ENCODE measurements at regions not wholly inside any gene's neighbourhood (a gene's known extent, or its start where the extent isn't known, plus 50 kb on each side); places are given as distances from the start of the nearest gene placed in this dataset.

DNA sequence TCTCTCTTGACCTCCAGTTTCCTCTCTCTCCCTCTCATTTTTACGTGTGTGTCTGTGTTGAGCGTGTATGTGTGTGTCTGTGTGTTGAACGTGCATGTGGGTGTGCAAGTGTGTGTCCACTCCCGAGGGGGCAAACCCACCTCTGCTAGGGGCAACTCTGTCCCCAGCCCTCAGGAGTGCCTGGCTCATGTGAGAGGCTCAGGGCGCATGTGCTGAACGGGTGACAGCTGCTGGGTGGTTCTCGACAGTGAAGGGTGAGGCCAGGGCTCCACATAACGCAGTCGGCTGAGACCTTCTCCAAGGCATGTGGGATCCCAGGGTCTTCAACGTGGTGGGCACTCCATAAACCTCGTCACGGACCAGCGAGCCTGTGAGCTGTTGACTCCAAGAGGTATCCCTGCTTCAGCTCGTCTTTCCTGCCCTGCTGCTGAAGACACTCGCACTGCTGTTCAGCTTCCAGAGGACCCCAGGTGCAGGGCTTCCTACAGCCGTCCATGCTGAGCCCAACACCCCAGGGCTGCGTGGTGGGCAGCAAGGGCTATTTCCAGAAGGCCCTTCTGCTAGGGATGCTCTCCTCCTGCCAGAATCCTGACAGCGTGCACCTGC, 361.6 kb upstream of the SHH start:
- no peak overlapping the region for H3K27ac Mint-ChIP-seq
- no peaks in the 10 kb centered on the region for H3K9me3 Mint-ChIP-seq (ENCODE audit: low read depth)
- CTCF ChIA-PET: no interaction called here
- H3K4me1 Mint-ChIP-seq: no peaks in the 10 kb centered on the region
- H3K4me3 Mint-ChIP-seq: no peak overlapping the region
- ATAC-seq (no peak), DNase-seq (no peak)
- no peaks in the 10 kb centered on the region for H3K27me3 Mint-ChIP-seq
- no peaks in the 10 kb centered on the region for H3K36me3 Mint-ChIP-seq

DNA sequence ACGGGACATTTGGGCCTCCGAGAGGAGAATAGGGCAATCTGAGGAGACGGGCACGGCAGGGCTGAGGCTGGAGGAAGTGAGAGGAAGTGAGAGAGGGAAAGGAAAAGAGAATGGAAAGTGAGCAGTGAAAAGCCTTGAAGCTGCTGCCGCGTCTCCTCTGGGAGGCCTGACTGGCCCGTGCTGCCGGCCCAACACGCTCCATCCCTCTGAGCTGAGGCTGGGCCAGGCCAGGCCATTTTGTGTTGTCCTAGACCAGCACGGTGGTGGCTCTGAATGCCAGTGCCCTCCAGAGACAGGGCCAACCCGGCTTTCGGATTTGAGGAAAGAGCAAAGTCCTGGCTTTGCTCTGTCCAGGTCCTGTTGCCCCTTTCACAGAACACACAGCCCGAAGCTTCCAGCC, 361.1 kb upstream of the SHH start:
- Mint-ChIP-seq H3K27me3 (no peaks in the 10 kb centered on the region), H3K36me3 (no peaks in the 10 kb centered on the region), H3K9me3 (ENCODE audit: low read depth) (no peaks in the 10 kb centered on the region), H3K27ac (no peak overlapping the region), H3K4me1 (no peaks in the 10 kb centered on the region), H3K4me3 (no peak overlapping the region)
- DNase-seq: no peak
- CTCF ChIA-PET: no interaction called here
- no peak for ATAC-seq

DNA sequence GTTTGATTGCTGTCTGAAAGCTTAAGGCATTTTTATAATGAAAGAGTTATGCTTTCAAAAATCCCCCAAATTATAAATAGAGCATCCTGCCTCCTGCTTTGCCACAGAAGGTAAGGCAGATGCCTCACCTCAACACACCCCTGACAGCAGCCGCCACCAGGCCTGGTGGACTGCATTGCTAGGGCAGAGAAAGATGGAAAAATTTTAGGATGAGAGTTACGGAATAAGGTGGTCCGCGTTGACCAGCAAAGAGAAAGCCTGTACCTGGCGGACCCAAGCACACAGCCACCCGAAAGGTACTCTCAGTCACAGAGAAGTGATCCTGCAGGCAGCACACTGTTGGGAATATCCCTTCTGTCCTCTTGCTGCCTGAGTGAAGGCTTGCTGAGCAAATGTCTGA, 360.4 kb upstream of the SHH start:
- no peak for DNase-seq
- ATAC-seq: no peak
- Mint-ChIP-seq H3K4me1 (no peaks in the 10 kb centered on the region), H3K9me3 (ENCODE audit: low read depth) (no peaks in the 10 kb centered on the region), H3K27me3 (no peaks in the 10 kb centered on the region), H3K27ac (no peak overlapping the region), H3K36me3 (no peaks in the 10 kb centered on the region), H3K4me3 (no peak overlapping the region)
- CTCF ChIA-PET: no interaction called here

DNA sequence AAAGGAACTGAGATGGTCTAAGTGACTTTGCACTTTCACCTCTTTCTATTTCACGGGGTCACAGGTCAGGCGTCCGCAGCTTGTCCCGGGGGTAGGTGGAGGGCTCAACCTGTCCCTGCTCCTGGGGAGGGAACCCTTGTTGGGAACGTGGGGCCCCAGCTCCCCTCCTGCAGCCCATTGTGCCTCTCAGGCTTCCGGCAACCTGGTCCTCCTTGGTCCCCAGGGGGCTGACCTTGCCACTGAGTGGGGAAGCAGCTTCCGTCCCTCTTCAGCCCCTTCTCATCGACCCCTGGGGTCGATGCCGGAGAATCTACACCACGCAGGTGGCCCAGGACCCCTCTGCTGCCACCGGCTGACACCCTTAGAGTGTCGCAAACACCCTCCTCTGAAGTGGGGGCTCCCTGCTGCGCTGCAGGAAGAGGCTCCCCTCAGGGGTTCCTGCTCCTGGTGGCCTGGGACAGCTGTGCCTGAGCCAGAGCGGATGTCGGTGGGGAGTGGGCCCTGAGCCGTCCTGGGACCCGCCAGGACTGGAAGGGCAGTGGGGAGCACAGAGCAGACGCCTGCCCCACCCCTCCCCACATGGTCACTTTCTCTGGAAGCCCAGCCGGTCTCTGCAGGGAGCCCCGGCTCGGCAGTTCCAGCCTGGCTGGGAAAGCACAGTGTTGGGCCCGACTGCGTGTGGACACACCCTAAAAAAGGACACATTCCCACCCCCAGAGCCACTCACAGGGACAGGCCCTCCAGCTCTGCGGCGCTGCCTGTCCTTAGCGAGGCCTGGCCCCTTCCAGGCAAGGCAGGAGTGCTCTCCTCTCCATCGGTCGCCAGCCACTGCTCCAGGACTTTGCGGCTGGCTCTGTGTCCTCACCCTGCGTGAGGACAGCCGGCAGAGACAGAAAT, 357.5 kb upstream of the SHH start:
- H3K36me3 Mint-ChIP-seq: no peaks in the 10 kb centered on the region
- no peaks in the 10 kb centered on the region for H3K9me3 Mint-ChIP-seq (ENCODE audit: low read depth)
- no peaks in the 10 kb centered on the region for H3K4me1 Mint-ChIP-seq
- H3K27ac Mint-ChIP-seq: no peak overlapping the region
- CTCF ChIA-PET: no interaction called here
- DNase-seq (peak; percentile 15), ATAC-seq (no peak)
- H3K27me3 Mint-ChIP-seq: no peaks in the 10 kb centered on the region
- no peak overlapping the region for H3K4me3 Mint-ChIP-seq

DNA sequence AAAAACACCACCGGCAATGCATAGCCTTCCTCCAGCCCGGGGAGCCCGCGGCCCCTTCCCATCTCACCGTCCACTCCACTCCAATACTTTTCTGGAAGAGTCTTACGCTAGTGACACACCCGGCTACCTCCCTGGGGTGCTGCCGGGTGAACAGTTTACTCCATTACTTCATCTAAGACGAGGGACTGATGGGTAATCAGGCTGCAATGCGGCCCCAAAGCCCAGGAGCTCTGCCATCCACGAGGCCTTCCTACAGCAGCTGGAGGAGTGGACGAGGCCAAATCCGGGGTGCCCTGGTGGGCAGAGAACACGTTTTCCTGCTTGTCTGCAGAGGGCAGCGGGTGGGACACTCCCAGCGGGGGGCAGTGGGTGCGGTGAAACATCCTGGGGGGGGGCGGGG, 356.2 kb upstream of the SHH start:
- H3K4me3 Mint-ChIP-seq: no peak overlapping the region

DNA sequence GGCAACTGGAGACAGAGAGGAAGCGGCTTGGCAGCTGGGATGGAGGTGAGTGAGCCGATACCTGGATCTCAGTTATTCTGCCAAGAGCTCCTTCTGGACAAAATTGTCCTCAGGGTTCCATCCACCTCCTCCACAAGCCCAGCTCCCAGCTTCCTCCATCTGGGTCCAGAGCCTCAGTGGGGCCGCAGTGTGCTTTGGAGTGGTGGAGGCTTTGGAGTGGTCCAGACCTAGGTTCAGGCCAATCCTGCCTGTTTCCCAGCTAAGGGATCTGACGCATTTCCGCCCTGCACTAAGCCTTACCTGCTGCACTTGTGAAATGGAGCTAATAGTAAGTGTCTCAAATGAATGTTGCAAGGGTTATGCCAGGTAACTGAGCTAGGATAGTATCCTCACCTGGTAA, 355.7 kb upstream of the SHH start:
- CTCF ChIA-PET: no interaction called here
- H3K4me3 Mint-ChIP-seq: no peak overlapping the region
- no peak for ATAC-seq
- no peaks in the 10 kb centered on the region for H3K9me3 Mint-ChIP-seq (ENCODE audit: low read depth)
- no peaks in the 10 kb centered on the region for H3K27me3 Mint-ChIP-seq
- H3K27ac Mint-ChIP-seq: no peak overlapping the region
- no peaks in the 10 kb centered on the region for H3K4me1 Mint-ChIP-seq
- no peaks in the 10 kb centered on the region for H3K36me3 Mint-ChIP-seq
- peak; percentile 30 for DNase-seq

More for the DNA sequence above, 356.2 kb upstream of the SHH start:
- Mint-ChIP-seq H3K27ac (no peak overlapping the region), H3K27me3 (no peaks in the 10 kb centered on the region), H3K36me3 (no peaks in the 10 kb centered on the region), H3K4me1 (no peaks in the 10 kb centered on the region), H3K9me3 (ENCODE audit: low read depth) (no peaks in the 10 kb centered on the region)
- no peak for ATAC-seq
- peak; percentile 16 for DNase-seq
- CTCF ChIA-PET: no interaction called here

DNA sequence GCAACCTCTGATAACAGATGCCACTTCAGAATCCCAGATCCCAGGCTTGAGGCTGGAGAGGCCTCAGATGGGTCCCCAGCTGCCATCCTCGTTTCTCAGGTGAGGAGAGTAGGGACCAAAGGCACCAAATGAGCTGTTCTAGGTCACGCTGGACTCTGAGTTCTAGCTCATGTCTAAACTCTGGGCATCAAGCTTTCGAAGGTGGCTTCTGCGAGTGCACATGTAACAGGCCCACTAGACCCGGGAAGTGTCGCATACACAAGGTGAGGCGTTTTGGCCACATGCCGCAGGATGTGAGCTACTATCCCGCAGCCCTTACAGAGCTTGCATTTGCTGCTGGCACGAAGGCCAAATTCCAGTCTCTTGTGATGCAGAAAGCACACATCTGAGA, 355.1 kb upstream of the SHH start:
- Mint-ChIP-seq H3K27me3 (no peaks in the 10 kb centered on the region), H3K27ac (no peak overlapping the region), H3K4me3 (no peak overlapping the region), H3K36me3 (no peaks in the 10 kb centered on the region), H3K9me3 (ENCODE audit: low read depth) (no peaks in the 10 kb centered on the region), H3K4me1 (no peaks in the 10 kb centered on the region)
- no peak for ATAC-seq
- CTCF ChIA-PET: no interaction called here
- DNase-seq: peak; percentile 31

DNA sequence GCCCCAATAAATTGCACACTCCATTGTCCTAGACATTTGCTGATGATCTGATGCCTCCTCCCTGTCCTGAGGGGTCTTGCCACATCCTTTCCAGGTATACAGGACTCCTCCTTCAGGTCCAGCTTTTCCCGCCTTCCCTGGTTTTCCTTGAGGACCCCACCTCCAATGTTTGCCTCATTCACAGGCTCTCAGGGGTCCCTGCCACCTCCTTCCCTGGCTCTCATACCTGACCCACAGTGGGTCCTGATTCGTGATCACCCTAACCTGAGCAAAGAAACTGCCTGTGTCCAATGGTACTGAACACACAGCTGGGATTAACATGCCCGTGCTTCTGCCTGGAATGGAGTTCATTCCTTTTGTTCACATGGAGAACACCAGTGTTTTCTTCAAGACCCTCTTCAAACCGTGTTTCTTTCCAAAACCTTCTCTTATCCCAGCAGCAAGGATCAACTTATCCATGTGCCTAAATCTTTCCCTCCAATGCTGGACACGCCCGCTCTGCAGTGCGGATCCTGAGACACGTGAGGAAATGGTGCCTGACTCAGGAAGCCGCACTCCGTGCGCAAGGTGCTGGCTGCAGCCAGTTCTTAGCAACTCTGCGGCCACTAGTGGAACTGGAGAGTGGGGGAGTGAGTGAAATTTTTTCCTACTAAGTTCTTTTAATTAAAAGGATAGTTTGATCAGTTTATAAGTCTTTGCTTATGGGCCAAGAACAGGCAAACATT, 354.6 kb upstream of the SHH start:
- H3K27me3 Mint-ChIP-seq: no peaks in the 10 kb centered on the region
- H3K36me3 Mint-ChIP-seq: no peaks in the 10 kb centered on the region
- no peak for ATAC-seq
- no peak overlapping the region for H3K4me3 Mint-ChIP-seq
- no peaks in the 10 kb centered on the region for H3K4me1 Mint-ChIP-seq
- peak; percentile 7 for DNase-seq
- CTCF ChIA-PET: no interaction called here
- H3K27ac Mint-ChIP-seq: no peak overlapping the region
- H3K9me3 Mint-ChIP-seq (ENCODE audit: low read depth): no peaks in the 10 kb centered on the region

DNA sequence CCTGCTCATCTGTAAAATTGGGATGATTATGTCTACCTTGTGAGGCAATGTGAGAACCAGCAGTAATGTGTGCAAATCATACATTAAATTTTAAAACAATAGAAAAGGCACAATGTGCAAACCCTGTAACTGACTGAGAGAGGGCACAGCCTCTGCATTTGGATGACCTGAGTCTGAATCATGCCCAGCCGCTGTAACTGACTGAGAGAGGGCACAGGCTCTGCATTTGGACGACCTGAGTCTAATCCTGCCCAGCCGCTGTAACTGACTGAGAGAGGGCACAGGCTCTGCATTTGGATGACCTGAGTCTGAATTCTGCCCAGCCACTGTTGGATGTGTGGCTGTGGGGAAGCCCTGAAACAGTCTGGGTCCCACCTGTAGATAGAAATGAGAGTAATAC, 351.5 kb upstream of the SHH start:
- Mint-ChIP-seq H3K4me3 (no peak overlapping the region), H3K36me3 (no peaks in the 10 kb centered on the region), H3K27me3 (no peaks in the 10 kb centered on the region), H3K4me1 (no peaks in the 10 kb centered on the region), H3K27ac (no peak overlapping the region), H3K9me3 (ENCODE audit: low read depth) (no peaks in the 10 kb centered on the region)
- ATAC-seq (no peak), DNase-seq (no peak)
- CTCF ChIA-PET: no interaction called here

DNA sequence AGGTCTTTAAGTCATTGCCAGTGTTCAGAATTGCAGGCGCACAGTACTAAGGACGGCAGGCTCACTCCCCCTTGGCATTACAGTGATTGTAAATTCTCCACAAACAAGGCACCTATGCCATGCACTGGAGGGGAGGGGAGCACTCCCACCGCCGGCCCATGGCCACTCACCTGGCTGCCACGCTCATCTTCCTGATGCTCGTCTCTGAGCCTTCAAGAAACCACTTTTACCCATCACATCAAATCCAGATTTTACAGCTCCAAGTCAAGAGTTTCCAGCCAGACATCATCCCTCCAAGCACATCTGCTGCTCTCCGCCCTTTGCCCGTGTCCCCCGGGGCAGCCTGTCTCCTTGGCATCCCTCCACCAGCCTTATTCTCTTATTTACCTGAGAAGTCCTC, 350.2 kb upstream of the SHH start:
- Mint-ChIP-seq H3K9me3 (ENCODE audit: low read depth) (no peaks in the 10 kb centered on the region), H3K27me3 (no peaks in the 10 kb centered on the region), H3K4me1 (no peaks in the 10 kb centered on the region), H3K36me3 (no peaks in the 10 kb centered on the region), H3K4me3 (no peak overlapping the region), H3K27ac (no peak overlapping the region)
- CTCF ChIA-PET: no interaction called here
- DNase-seq (no peak), ATAC-seq (no peak)

DNA sequence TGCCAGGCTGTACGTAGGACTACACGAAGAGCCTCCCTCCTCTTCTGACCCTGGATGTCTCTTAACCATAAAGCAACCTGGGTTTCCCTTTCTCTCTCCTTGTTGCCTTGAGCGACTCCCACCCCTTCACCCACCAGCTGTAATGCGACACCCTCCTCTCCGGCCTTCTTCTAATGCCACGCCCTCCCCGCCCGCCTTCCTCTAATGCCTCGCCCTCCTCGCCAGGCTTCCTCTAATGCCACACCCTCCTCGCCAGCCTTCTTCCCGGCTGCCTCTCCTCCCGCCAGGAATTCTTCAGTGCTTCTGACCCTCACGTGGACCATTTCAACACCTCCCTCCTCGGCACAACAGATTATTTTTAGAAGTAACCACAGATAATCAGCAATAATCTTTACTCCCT, 348.5 kb upstream of the SHH start:
- ATAC-seq: no peak
- H3K27ac Mint-ChIP-seq: no peak overlapping the region
- DNase-seq: no peak
- no peaks in the 10 kb centered on the region for H3K4me1 Mint-ChIP-seq
- H3K36me3 Mint-ChIP-seq: no peaks in the 10 kb centered on the region
- CTCF ChIA-PET: no interaction called here
- no peak overlapping the region for H3K4me3 Mint-ChIP-seq
- H3K27me3 Mint-ChIP-seq: no peaks in the 10 kb centered on the region
- no peaks in the 10 kb centered on the region for H3K9me3 Mint-ChIP-seq (ENCODE audit: low read depth)

DNA sequence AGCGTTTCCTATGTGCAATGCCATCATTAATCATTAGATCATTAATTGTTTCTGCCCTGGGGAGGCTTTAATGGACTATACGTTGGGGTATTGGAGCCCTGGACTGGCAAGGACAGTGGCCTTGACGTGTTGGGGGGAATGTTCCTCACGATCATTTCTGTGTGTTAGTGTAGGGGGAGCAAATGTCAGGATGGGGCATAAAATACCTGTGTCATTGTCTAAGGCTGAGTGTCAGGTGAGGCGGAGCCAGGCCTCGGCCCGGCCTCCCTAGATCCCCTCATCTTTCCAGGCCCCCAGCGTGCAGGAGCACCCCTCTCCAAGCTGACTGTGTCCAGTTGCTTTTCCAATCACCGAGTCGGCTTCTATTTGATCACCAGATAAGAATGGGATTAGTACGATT, 346.4 kb upstream of the SHH start:
- Mint-ChIP-seq H3K9me3 (ENCODE audit: low read depth) (no peaks in the 10 kb centered on the region), H3K27ac (no peak overlapping the region), H3K4me3 (no peak overlapping the region), H3K4me1 (no peaks in the 10 kb centered on the region), H3K36me3 (no peaks in the 10 kb centered on the region), H3K27me3 (no peaks in the 10 kb centered on the region)
- DNase-seq (no peak), ATAC-seq (no peak)
- CTCF ChIA-PET: no interaction called here

DNA sequence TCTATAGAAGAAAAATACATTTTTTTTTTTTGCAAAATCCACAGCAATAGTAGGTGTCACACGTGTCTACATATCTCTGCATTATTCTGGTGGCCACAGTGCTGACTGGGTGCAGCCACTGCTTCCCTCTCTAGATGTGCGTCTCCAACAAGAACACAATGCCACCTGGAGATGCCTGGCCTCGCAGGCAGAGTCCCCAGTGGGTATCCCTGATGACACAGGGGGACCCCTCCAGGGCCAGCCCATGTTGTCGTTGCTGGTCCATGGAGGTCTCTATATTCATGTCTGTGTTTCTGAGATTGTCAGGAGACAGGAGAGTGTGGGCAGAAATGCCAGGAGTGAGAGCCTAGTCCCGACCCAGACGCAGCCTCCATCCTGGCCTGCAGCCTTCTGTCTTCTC, 345.9 kb upstream of the SHH start:
- CTCF ChIA-PET: no interaction called here
- Mint-ChIP-seq H3K9me3 (ENCODE audit: low read depth) (no peaks in the 10 kb centered on the region), H3K27ac (no peak overlapping the region), H3K4me1 (no peaks in the 10 kb centered on the region), H3K4me3 (no peak overlapping the region), H3K27me3 (no peaks in the 10 kb centered on the region), H3K36me3 (no peaks in the 10 kb centered on the region)
- ATAC-seq: no peak
- no peak for DNase-seq

DNA sequence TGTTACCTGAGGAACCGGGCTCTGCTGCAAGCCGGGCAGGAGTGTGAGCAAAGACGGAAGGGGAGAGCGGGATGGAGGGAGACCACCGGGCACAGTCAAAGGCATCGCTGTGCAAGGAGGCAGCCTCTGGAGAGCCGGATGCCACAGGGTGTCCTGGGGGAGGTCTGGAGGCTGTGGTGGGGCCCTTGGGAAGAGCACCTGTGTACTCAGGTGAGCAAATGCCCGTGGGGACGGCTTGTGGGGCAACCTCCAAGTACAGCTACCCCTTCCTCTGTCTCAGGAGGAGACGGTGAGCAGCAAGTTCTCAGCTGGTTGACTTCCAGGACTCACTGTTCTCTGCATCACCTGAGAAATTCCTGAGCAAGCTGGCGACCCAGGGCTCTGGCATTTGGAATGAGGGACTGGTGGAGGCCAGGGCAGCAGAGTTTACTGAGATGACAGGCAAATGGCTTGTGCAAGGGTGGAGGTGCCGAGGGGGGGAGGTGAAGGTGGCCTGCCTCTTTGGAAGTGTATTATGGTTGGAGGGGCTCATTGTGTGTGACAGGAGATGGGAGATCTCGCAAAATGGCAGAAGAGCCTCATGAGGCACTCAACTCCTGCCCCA, 345.2 kb upstream of the SHH start:
- CTCF ChIA-PET: no interaction called here
- Mint-ChIP-seq H3K4me3 (no peak overlapping the region), H3K27ac (no peak overlapping the region), H3K36me3 (no peaks in the 10 kb centered on the region), H3K27me3 (no peaks in the 10 kb centered on the region), H3K4me1 (no peaks in the 10 kb centered on the region), H3K9me3 (ENCODE audit: low read depth) (no peaks in the 10 kb centered on the region)
- ATAC-seq (no peak), DNase-seq (no peak)

Data from activated CD8-positive, alpha-beta memory T cell treated with anti-CD3 and anti-CD28 coated beads, Interleukin-2, amount 10 ng/mL, durations not matched to agents 7 days and 5 days (primary cell).